Central memory CD4-positive, alpha-beta T cell (primary cell): ENCODE measurements at regions not wholly inside any gene's neighbourhood (a gene's known extent, or its start where the extent isn't known, plus 50 kb on each side); places are given as distances from the start of the nearest gene placed in this dataset.
"Not testable (repeated sequence)": the region's sequence is repeated elsewhere in the genome, so short reads cannot be mapped to it uniquely, and the experiment has no call there.

Experiments used
- DNase-seq: peaks from one replicate; pipeline ENCODE4 v3.0.0; 2022

DNA sequence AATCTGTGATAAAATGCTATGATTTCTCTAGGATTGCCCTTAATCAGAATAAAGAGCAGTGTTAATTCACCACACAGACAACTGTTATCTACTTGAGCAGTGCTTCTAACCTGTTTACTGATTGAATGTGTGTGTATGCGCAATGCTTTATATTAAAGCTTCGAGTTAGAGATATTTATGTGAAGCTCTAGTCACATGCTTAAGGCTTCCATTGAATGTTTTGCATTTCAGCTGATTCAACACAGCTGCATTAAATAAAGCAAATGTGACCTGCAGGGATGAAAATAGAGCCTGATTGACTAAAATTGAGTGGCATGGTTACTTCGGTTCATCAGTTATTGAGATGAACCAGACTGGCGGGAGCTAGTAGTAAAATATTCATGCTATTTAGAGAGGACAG is 395.3 kb downstream of the JRKL start:
- DNase-seq, result no peak

DNA sequence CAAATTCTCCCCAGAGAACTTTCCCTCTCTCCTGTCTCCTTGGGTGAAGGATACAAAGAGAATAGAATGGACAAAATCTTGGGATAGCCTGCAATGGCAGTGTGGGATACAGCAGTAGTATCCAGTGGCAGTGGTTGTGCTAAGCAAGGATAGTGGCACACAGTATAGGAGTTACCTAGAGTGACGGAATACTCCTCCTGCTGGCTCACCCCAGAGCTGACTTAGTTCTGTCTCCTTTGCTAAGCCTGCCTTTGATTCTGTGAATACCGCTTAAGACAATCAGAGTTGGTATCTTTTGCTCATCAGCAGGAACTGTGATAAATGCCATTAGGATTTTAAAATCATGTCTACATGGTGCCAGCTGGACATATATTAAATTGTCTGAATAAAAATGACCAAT is 404.3 kb downstream of the JRKL start:
- DNase-seq, result no peak

DNA sequence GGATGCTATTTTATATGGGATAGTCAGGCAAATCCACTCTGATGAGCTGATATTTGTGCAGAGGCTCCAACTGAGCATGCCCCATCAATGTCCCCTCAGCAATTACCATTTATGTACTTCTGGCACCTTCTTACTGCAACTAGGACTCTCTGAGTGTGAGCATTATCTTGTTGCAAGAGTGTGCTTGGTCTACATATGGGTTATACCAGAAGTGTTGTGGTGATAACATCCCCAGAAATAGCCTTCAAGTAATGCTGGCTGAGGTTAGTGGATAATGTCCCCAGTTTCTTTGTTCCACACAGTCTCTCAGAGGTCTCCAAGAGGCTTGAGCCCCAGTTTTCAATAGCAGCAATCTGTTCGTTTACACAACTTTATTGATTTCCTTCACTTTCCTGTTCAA is 408.6 kb downstream of the JRKL start:
- DNase-seq, result no peak

DNA sequence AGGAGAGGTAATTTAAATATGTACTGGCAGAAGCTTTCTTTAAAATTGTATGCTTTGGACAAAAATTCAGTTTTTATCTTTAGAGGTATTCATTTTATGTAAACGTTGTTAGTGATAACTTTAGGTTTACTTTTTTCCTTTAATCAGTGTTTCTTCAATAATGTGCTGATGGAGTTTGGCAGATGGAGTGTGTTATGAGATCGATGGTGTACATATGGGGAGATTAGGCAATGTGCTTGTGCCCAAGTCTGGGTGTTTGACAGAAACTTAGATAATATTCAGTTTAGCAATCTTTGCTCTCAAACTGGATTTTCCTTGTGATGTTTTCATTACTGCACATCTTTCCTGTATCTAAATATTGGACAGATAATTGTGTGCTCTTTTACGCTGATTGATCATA is 425.4 kb downstream of the JRKL start:
- DNase-seq, result no peak

DNA sequence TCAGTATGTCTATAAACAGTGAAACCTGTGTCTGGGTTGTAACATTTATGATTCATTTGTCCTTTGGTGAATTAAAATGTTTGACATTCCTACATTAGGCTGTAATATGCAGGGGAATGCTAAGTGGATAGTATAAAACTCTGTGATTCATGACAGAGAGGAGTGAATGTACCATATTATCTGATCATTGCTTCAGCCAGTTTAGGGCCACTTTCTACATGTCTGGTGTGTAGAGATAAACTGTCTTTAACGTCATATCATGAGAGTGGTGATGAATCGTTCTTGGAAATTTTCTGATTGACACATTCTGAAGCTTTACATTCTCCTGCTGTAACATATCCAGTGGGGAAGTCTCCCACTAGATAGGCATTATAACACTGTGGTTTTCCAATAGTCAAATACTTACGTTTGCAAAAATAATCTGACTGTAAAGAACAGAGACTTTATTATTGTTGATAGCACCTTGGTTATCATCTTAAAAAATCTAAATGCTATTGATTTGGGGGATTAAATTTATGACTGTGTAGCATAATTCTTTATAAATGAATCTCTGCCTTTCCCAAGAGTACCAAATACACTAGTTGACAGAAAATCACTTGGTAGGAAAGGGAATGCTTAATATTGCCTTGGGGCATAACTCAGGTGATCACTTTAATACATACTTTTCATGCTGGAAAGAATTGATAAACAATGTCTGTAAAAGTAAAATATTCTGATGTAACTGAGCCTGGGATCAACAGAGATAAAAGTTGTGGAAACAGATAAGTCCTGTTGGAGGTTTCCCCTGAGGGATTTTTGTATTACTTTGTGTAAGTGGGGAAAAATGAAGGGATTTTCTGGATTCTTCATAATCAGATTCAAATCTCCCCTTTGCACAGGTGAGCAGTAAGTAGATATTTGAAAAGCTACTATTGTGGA is 427.9 kb downstream of the JRKL start:
- no peak for DNase-seq

DNA sequence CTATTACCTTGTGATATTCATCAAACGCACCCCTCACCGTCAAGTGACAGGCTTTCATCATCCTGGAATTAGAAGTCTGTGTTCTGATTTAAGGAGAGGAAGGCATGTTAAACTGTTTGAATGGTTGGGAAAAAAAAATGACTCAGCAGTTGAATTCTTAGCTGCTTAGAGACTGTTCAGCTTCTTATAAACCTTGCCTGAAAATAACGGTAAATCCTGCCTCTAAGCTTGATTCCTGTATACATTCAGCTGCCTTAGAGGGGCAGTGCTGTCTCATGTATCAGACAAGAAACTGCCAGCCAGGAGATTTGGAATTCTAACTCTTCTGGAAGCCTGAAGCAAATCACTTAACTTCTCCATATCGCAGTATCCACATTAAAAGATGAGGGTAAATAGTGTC is 437.4 kb downstream of the JRKL start:
- no peak for DNase-seq

DNA sequence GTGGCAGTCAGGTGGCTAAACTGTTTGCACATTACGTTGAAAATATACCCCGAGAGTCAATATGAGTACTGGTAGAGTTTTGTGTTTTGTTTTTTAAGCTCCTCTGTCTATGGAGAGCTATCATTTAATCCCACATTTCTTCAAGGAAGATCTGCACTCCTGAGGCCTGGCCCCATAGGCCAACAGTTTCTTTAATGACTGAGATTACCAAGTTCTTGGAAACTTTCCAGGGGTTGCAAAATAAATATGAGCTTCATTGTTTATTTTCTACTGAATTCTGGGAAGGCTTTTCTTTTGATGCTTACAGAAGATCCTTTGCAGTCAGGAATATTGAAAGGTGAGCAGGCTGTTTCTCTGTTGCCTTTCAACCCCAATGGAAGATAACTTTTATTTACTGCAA is 452.0 kb downstream of the JRKL start:
- DNase-seq, result no peak

DNA sequence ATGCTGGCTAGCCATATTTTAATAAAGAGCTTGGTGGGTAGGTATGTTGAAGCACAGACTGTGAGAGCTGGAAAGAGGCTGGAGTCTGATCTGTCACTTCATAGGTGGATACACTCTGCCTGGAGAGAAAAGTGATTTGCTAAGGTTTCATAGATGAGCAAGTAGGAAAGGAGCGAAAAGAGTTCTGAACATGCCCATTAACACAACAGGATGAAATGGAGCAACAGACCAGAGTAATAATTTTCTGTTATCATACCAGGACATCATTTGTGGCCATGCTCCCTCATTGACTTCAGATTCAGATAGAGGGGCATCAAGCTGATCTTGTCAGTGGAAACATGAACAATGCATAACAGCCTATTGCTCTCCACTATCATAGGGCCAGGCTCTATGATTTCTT is 452.9 kb downstream of the JRKL start:
- DNase-seq, result no peak

DNA sequence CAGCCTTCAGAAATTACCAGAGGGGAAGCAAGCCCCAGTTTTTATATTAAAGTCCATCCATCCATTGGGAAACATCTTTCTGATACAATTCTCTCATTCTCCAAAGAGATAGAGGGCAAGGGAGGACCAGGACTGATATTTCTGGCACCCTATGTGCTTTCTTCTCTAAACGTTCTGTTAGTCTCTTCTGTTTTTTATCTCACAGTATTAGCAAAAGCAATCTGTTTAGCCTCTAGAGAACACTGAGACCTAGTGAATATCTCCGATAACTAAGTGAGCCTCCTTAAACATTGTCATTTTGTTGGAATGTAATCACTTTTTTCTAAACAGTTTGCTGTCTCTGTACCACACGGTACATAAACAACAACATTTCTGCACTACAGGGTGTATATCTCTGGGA is 464.6 kb downstream of the JRKL start:
- DNase-seq, result no peak

DNA sequence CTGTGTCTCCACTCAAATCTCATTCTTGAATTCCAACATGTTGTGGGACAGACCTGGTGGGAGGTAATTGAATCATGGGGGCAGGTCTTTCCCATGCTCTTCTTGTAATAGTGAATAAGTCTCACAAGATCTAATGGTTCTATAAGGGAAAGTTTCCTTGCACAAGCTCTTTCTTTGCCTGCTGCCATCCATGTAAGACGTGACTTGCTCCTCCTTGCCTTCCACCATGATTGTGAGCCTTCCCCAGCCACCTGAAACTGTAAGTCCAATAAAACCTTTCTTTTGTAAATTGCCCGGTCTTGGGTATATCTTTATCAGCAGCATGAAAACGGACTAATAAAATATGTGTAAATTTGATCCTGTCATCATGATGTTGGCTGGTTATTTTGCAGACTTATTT is 471.9 kb downstream of the JRKL start:
- DNase-seq, result not testable (repeated sequence)

DNA sequence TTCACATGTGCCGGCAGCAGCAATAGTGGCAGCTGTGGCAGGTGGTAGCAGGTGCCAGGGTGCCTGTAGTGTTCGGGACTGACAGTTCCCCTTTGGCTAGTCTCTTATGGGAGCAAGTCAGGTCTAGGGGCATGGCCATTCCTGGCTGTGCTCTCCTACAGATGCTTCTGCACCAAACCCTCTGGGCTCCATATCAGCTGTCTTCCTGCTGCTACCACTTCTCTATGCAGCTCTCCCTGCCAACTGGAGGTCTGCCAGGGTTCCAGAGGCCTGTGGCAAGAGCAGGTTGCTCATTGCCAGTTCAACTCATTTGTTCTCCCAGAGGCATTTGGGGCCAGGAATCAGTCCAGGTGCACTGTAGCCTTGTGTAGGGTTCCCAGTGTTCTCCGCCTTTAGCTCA is 473.7 kb downstream of the JRKL start:
- no peak for DNase-seq

DNA sequence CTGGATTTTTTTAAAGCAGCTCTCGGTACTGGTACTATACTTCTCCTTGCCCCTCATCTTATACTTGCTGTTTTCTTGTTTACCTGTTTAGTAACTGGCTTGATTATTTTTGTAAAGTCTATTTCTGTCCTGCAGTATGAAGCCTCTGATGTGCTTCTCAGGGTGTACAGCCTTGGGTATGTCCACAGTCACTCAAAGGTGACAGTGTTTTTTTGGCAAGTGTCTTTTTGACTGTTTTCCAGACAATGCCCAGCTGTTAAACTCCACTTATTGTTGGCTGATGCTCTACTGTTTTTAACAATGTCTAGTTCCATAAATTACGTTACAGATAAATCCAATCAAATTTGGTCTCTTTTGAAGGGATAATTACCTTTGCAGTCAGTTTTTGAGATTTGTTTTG is 475.2 kb downstream of the JRKL start:
- DNase-seq, result no peak

DNA sequence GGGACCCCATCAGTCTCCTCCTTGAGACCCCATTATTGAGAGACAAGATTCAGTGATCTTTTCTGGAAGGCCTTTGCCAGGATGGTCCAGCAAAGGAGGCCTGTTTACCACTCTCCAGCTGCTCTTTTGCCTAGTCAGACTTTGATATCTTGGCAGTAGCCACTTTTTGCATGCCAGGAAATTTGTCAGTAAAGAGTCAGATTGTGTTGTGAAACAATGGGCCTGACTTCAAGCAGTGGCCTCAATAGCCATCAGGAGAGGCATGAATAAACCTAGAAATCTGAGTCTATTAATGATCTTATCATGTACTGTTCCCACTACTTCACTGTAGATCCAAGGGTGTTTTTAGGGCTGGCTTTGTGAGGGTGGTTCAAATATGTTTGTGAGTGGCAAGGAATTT is 479.4 kb downstream of the JRKL start:
- DNase-seq, result no peak

DNA sequence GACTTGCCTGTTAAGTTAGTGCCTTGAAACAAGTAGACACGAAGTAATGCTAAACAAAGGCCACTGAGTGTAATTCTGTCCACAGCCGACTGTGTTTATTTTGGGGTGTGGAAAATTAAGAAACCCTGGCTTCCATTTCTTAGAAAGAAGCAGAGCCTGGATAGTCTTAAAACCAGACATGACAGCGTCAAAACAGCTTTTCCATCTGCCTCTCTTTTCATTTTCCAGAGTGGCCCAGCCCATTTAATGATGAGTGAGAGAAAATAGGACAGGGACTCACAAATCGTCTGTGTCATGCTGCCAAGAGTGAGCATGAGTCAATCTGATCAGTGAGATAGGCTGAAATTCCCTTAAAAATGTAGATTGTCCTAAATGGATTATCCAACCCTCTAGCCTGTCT is 485.9 kb downstream of the JRKL start:
- no peak for DNase-seq

DNA sequence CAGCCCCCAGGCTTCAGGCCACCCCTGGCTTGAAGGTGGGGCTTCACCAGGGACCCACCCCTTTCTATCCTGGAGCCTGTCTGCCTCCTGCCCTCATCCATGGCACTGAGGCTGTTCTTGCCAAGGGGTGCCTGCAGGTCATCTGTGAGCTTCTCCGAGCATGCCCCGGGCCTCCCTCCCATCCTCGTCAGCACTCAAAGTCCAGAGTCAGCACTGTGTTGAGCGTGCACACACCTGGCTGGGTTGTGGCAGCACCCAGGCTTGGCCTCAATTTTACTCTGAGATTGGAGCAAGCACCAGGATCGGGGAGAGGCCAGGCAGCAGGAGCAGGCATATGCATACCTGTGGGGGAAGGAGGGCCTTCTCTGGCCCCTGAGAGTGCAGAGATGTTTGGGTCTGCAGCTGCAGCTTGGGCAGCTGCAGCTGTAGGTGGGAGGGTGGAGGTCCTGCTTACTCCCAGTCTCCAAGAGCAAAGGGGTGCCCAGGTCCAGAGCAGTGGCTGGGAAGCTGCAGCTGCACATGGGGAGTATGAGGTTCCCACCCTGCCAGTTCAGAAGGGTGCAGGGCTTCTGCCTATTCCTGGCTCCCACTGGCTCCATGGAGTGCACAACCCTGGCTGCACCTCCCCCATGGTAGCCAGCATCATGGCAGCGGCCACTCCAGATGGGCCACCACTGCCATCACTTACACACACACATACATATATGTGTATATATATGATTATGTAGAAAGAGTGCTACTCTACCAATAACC is 488.7 kb downstream of the JRKL start:
- DNase-seq, result no peak

DNA sequence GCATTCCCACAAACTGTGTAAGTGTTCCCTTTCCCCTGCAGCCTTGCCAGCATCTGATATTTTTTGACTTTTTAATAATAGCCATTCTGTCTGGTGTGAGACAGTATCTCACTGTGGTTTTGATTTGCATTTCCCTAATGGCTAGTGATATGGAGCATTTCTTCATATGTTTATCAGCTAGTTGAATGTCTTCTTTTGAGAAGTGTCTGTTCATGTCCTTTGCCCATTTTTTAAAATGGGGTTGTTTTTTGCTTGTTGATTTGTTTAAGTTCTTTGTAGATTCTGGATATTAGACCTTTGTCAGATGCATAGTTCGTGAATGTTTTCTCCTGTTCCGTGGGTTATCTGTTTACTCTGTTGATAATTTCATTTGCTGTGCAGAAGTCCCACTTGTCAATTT is 492.8 kb downstream of the JRKL start:
- DNase-seq, result not testable (repeated sequence)

DNA sequence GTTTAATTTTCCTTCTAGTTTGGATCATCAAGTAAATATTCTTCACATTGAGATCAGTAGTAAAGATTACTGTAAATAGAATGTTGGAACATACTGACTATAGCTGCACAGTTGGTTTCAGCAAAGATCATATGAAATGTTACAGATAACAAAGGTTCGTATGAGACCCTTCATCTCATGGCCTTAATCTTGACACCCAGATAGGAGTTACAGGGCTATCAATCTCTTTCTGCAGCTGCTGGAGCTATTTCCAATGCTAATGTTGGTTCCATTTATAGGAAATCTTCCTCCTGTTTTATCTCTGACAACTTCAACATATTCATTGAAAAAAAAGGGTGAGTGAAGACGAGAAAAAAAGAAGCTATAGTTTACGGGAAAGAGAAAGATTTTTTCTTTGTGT is 495.6 kb downstream of the JRKL start:
- no peak for DNase-seq

DNA sequence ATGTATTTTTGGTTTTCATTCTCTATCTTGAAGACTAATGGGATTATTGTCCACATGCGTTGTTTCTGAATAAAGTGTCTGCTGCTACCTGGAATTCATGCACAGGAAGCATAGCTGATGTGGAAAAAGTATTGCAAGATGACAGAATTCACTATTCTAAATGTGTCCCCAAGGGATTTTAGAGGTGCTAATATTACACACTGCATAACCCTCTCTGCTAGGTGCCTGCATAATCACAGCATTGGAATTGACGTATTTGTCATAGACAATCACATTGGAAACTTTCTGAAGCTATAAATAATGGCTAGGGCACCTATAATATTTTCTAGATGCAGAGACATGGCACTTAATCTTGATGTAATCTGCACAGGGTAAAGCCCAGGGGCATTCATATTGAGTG is 496.1 kb downstream of the JRKL start:
- DNase-seq, result no peak

DNA sequence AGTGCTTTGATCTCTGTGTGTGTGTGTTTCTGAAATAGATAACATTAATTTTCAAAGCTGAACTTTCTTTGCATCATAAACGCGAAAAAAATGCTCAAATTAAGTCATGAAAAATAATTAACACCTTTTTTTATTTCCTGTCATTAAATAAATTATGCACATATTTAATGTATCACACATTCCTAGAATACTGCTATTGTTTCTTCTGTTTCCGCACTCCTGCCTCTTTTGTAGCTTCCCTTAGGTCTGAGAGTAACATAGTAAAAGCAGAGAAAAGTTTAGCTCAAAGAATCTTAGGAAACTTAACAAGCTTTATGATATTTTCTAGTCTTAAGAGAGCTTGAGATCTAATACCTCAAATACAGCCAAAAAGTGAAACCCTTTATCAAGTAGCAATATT is 504.2 kb downstream of the JRKL start:
- no peak for DNase-seq

DNA sequence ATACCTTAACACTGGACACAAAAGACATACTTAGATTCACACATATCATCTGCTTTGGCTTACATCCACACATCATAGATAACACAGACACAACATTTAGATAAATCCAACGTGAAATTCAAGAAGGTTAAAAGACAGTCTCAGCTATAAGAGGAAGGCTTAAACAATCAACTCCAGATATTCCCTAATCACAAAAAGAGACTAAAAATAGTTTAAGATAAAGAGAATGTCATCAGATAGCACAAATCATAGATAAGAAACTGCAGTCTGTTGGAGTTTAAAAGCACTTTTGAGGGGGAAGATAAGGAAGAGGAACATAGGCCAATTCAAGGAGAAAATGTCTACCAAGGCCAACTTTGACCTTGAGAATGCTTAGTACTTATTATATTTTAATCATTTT is 504.8 kb downstream of the JRKL start:
- no peak for DNase-seq

DNA sequence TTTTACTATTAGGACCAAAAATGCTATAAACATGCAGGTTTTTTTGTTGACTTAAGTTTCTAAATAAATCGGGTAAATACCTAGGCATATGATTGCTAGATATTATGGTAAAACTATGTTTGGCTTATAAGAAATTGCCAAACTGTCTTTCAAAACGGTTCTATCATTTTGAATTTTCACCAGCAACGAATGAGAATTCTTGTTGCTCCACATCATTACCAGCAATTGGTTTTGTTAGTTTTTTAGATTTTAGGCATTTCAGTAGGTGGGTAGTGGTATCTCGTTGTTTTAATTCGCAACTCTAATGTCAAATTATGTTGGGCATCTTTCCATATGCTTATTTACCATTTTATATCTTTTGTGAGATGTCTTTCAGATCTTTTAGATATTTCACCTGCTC is 510.2 kb downstream of the JRKL start:
- no peak for DNase-seq

DNA sequence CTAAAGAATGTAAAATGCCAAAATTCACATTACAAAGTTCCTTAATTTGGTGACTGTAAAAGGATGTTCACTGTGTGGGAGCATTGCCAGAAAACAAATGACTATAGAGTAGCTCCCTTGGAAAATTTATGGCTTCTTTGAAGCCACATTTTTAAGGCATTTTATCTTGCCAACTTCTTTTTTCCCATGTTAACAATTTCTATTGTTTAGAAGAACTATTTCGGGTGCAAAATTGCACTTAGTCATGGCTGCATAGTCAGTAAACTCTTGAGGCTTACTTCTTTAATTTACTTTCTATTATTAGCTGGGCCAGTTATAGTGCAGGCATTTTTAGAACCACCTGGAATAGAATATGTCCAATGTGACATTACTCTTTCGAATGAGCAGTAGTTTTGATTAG is 515.3 kb downstream of the JRKL start:
- no peak for DNase-seq

DNA sequence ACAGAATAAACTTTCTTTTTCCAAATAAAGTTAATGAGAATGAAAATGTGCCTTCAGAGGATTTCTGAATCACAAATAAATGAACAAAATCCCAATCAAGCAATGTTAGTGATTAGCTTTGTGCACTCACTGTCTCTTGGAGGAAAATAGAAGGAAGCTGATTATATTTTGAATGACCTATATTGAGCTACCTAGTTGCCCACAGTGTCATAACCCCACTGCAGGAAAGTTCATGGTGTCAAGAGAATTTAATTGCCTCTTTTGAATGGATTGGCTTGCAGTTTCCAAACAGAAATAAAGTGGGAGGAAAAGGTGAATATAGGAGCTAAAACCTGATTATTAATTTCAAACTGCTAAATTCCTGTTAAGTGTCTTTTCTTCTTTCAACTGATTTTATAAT is 515.9 kb downstream of the JRKL start:
- DNase-seq, result no peak

DNA sequence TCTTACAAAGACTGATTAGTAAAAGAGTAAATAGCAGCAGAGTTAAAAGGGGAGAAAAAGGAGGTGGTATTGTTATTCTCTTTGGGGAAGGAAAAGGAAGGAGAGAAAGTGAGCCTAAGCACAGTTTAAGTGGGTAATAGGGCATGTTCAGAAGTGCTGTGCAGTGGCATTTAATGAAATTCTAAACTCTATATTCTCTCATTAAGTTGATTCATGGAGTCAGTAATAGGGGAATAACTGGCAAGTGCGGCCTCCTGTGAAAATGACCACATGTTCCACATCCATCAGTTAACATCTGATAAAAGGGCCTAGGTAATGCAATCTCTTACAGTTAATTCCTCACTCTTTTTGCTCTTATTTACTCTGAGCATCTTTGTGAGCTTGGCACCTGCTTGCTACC is 516.7 kb downstream of the JRKL start:
- no peak for DNase-seq
